Colonic mucosa (tissue), 4 donors: ENCODE measurements at regions not wholly inside any gene's neighbourhood (a gene's known extent, or its start where the extent isn't known, plus 50 kb on each side); places are given as distances from the start of the nearest gene placed in this dataset.

ENCODE experiments used
- DNase-seq: peaks from one replicate; pipeline ENCODE4 v3.0.0-alpha.2; 2020
- H3K27ac ChIP-seq: fragments of 200-600 bp; one replicate; pipeline ENCODE4 v1.8.0; 2021
- H3K27me3 ChIP-seq: fragments of 200-600 bp; one replicate; pipeline ENCODE4 v1.8.0; 2021
- H3K36me3 ChIP-seq: fragments of 200-600 bp; one replicate; pipeline ENCODE4 v1.8.0; 2021
- H3K4me1 ChIP-seq: fragments of 200-600 bp; one replicate; pipeline ENCODE4 v1.8.0; 2021; ENCODE audit warnings: mild to moderate bottlenecking
- H3K4me3 ChIP-seq: fragments of 200-600 bp; one replicate; pipeline ENCODE4 v1.8.0; 2021
- H3K9ac ChIP-seq, 2 donors: one replicate each; pipeline ENCODE4 v1.7.0; 2013; ENCODE audit warnings: control low read depth in 2 of 2, low read depth in 2 of 2, low read length in 2 of 2
- H3K9me3 ChIP-seq: fragments of 200-600 bp; one replicate; pipeline ENCODE4 v1.8.0; 2021
- CTCF ChIP-seq: fragments of 200-600 bp; IDR thresholded peaks from one replicate; pipeline ENCODE4 v1.8.0; 2022; ENCODE audit warnings: antibody characterized with exemption, mild to moderate bottlenecking
- intact Hi-C: fragments of 100-400 bp; cut with DNase I; formaldehyde crosslinking; loops from one replicate; pipeline ENCODE4 v1.14.1; 2022
- donor health status: healthy.
- donor health status: DM: no; HTN: no; CAD: no.
- donor health status: DM: no; HTN: no; CAD: no.

GRCh38 chr19:33971073-33971472 is 174.4 kb downstream of the KCTD15 start:
- no peak overlapping the region for H3K27ac ChIP-seq
- H3K9ac ChIP-seq: no peak overlapping the region
- no peaks in the 10 kb centered on the region for H3K9me3 ChIP-seq
- H3K36me3 ChIP-seq: no peaks in the 10 kb centered on the region
- no peak for DNase-seq
- no peaks in the 10 kb centered on the region for H3K27me3 ChIP-seq
- H3K4me3 ChIP-seq: no peak overlapping the region
- TF ChIP-seq CTCF: no peak
- no peaks in the 10 kb centered on the region for H3K4me1 ChIP-seq
- intact Hi-C loops: no loop called here

- no peak overlapping the region for H3K27ac ChIP-seq
- H3K9me3 ChIP-seq: no peaks in the 10 kb centered on the region
- H3K27me3 ChIP-seq: no peaks in the 10 kb centered on the region
- H3K4me3 ChIP-seq: no peak overlapping the region
- H3K36me3 ChIP-seq: no peaks in the 10 kb centered on the region
- TF ChIP-seq CTCF: no peak
- intact Hi-C loops: no loop called here
- no peak overlapping the region for H3K9ac ChIP-seq
- DNase-seq: no peak
- no peaks in the 10 kb centered on the region for H3K4me1 ChIP-seq
Measured at GRCh38 chr19:33977756-33978685, 181.4 kb downstream of the KCTD15 start.

GRCh38 chr19:33982706-33983105 is 186.0 kb downstream of the KCTD15 start:
- no peak for DNase-seq
- H3K27ac ChIP-seq: no peak overlapping the region
- intact Hi-C loops: no loop called here
- H3K9me3 ChIP-seq: no peaks in the 10 kb centered on the region
- no peaks in the 10 kb centered on the region for H3K4me1 ChIP-seq
- H3K27me3 ChIP-seq: no peaks in the 10 kb centered on the region
- no peak overlapping the region for H3K4me3 ChIP-seq
- TF ChIP-seq CTCF: no peak
- no peak overlapping the region for H3K9ac ChIP-seq
- no peaks in the 10 kb centered on the region for H3K36me3 ChIP-seq

GRCh38 chr19:33988601-33989000 is 183.7 kb upstream of the LSM14A start:
- Histone ChIP-seq H3K27me3 (no peaks in the 10 kb centered on the region), H3K27ac (no peak overlapping the region), H3K9me3 (no peaks in the 10 kb centered on the region), H3K9ac (no peak overlapping the region), H3K4me1 (no peaks in the 10 kb centered on the region), H3K4me3 (no peak overlapping the region), H3K36me3 (no peaks in the 10 kb centered on the region)
- DNase-seq: no peak
- no peak for TF ChIP-seq CTCF
- intact Hi-C loops: no loop called here

- Histone ChIP-seq H3K36me3 (no peaks in the 10 kb centered on the region), H3K4me1 (no peaks in the 10 kb centered on the region), H3K27ac (no peak overlapping the region), H3K27me3 (no peaks in the 10 kb centered on the region), H3K9me3 (no peaks in the 10 kb centered on the region), H3K9ac (no peak overlapping the region), H3K4me3 (no peak overlapping the region)
- TF ChIP-seq CTCF: no peak
- intact Hi-C loops: no loop called here
- DNase-seq: no peak
Measured at GRCh38 chr19:33997690-33998089, 174.6 kb upstream of the LSM14A start.
